Chondrocyte (in vitro differentiated cells): ENCODE measurements at regions not wholly inside any gene's neighbourhood (a gene's known extent, or its start where the extent isn't known, plus 50 kb on each side); places are given as distances from the start of the nearest gene placed in this dataset.

Experiments used
- DNase-seq: peaks from one replicate; pipeline ENCODE4 v3.0.0; 2021; ENCODE audit warnings: mixed read lengths, low spot score
- H3K27ac Mint-ChIP-seq: one replicate; pipeline ENCODE4 v1.8.0; 2021; ENCODE audit warnings: mild to moderate bottlenecking, moderate library complexity, mixed read lengths; ENCODE audit not compliant: unreplicated experiment
- H3K27me3 Mint-ChIP-seq: 2 replicates; pipeline ENCODE4 v1.8.0; 2021; ENCODE audit warnings: low read depth, mixed read lengths
- H3K36me3 Mint-ChIP-seq: 2 replicates; pipeline ENCODE4 v1.8.0; 2021; ENCODE audit warnings: low read depth, mixed read lengths
- H3K4me1 Mint-ChIP-seq: 2 replicates; pipeline ENCODE4 v1.8.0; 2021; ENCODE audit warnings: low read depth, mild to moderate bottlenecking, mixed read lengths
- H3K4me3 Mint-ChIP-seq: one replicate; pipeline ENCODE4 v1.8.0; 2021; ENCODE audit warnings: mild to moderate bottlenecking, moderate library complexity, mixed read lengths; ENCODE audit not compliant: unreplicated experiment
- H3K9me3 Mint-ChIP-seq: 2 replicates; pipeline ENCODE4 v1.8.0; 2021; ENCODE audit warnings: low read depth, mixed read lengths
- TF ChIP-seq, protein P1 (sequence below): fragments of 200-600 bp; sonication (generic); IDR thresholded peaks from 2 replicates; pipeline ENCODE4 v1.5.0; 2021; ENCODE audit warnings: antibody characterized with exemption, mild to moderate bottlenecking, moderate library complexity

DNA sequence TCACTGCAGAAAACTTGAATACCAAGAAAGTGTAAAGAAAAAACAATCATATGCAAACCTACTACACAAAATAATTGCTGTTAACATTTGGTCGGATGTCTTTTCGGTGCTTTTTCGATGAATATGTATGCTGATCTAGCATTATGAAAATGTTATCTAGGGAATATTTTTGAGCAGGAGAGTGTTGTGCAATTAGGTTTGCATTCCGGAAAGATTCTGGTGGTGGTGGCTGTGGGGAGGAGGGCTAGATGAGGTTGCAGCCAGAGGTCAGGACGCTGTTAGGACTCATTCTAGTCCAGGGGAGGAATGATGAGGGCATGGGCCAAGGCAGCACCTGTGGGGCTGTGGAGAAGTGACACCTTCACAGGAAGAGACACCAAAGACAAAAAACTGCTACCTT is 258.0 kb upstream of the ASIC2 start:
- Mint-ChIP-seq H3K9me3 (no peaks in the 10 kb centered on the region), H3K4me1 (no peaks in the 10 kb centered on the region), H3K4me3 (no peak overlapping the region), H3K27me3 (peaks cover 11% of the 10 kb centered on the region), H3K27ac (no peak overlapping the region), H3K36me3 (no peaks in the 10 kb centered on the region)
- TF ChIP-seq, protein P1, sequence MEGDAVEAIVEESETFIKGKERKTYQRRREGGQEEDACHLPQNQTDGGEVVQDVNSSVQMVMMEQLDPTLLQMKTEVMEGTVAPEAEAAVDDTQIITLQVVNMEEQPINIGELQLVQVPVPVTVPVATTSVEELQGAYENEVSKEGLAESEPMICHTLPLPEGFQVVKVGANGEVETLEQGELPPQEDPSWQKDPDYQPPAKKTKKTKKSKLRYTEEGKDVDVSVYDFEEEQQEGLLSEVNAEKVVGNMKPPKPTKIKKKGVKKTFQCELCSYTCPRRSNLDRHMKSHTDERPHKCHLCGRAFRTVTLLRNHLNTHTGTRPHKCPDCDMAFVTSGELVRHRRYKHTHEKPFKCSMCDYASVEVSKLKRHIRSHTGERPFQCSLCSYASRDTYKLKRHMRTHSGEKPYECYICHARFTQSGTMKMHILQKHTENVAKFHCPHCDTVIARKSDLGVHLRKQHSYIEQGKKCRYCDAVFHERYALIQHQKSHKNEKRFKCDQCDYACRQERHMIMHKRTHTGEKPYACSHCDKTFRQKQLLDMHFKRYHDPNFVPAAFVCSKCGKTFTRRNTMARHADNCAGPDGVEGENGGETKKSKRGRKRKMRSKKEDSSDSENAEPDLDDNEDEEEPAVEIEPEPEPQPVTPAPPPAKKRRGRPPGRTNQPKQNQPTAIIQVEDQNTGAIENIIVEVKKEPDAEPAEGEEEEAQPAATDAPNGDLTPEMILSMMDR = no peak
- DNase-seq = no peak

DNA sequence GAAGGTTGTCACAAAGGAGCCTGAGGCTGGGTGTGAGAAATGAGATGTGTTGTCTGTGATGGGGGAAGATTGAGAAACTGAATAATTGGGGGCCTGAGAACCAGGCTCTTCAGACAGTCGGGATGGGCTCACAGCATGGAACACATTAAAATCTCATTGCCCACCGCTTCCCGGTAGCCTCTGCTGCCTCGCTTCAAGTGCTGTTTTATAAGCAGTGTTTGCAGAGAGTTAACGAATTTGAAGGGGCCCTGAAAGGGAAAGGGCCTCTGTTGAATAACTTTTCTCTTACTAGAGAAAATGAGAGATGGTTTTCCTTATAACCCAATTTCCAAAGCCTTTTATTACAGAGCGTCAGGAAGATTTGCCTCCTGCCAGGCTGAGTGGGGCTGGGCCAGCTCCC is 258.8 kb upstream of the ASIC2 start:
- H3K9me3 Mint-ChIP-seq = no peaks in the 10 kb centered on the region

DNA sequence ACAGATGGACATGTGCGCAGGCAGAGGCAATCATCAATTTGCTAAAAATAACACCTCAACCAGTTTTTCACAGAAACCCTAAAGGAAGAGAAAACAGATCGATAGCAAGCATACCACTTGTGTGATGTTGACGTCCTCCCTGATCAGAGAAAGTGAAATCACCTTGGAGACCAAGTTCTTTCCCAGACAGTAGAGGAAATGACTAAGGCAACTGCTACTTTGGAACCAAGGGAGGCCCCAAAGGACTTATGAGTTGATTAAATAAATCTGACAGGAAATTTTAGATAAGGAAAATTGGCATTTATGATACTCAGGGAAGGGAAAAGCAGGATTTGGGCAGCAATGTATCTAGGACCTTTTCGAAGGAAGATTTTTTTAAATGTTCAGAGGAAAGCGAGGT is 267.1 kb upstream of the ASIC2 start:
- Mint-ChIP-seq H3K9me3 (peaks cover 13% of the 10 kb centered on the region), H3K4me1 (peaks cover 32% of the 10 kb centered on the region), H3K36me3 (no peaks in the 10 kb centered on the region), H3K27ac (peak overlapping the region; percentile 81), H3K27me3 (no peaks in the 10 kb centered on the region), H3K4me3 (peak overlapping the region; percentile 11)
- no peak for DNase-seq
- TF ChIP-seq, protein P1 = no peak

More for the DNA sequence above, 258.8 kb upstream of the ASIC2 start:
- Mint-ChIP-seq H3K27ac (no peak overlapping the region), H3K4me3 (no peak overlapping the region), H3K36me3 (no peaks in the 10 kb centered on the region), H3K4me1 (no peaks in the 10 kb centered on the region), H3K27me3 (peaks cover 11% of the 10 kb centered on the region)
- TF ChIP-seq, protein P1 = no peak
- DNase-seq = no peak

DNA sequence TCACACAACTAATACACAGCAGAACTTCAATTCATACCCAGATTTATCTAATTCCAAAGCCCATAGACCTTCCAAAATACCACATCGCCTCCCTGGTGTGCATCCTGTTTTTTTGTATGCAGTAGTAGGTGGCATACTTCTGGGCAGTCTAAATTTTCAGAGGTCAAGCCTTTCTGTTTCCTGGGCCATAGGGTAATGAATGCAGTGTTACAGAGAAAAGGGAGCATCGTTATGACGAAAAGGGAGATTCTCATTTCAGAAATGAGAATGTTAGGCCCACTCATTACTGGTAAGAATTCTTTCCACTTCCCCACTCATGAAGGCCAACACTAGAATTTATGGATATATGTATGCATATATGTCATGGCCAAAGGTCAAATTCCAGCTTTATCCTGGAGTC is 267.8 kb upstream of the ASIC2 start:
- Mint-ChIP-seq H3K4me3 (no peak overlapping the region), H3K27me3 (no peaks in the 10 kb centered on the region), H3K27ac (peak overlapping the region; percentile 81), H3K9me3 (peaks cover 13% of the 10 kb centered on the region), H3K36me3 (no peaks in the 10 kb centered on the region), H3K4me1 (peaks cover 32% of the 10 kb centered on the region)
- TF ChIP-seq, protein P1 = no peak
- no peak for DNase-seq

DNA sequence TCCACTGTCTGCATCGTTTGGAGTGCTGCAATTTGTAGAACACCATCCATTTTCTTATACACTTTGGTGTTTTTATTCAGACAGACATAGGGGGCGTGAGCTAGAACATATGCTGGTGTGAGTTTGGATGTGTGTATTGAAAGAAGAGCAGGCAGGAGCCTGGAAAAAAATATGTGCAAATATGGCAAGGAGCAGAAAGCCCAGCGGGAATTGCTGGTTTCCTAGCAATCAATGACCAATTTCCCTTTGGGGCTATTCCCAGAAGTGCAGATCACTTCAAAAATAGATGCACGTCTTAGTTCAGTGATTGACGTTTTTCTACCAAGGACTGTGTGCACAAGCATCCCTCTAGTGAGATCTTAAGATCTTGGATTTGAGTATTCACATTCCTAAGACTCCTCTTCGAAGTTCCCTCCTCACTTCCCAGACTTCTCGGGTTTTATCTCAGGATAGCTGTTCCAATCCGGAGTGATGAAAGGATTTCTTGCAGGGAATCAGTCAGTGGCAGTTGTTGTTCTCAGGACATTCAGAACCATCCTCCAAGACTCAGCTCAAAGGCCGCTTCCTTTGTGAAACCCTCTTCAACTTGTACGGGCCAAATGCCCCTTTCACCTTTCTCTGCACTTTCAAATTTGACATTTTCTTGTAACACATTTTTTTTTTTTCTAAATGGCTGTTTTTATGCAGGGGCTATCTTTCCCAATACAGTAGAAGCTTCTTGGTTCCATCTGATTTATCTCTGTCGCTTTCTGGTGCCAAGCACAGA is 268.7 kb upstream of the ASIC2 start:
- Mint-ChIP-seq H3K27me3 (no peaks in the 10 kb centered on the region), H3K9me3 (peaks cover 13% of the 10 kb centered on the region), H3K4me1 (peaks cover 32% of the 10 kb centered on the region), H3K4me3 (no peak overlapping the region), H3K27ac (no peak overlapping the region), H3K36me3 (no peaks in the 10 kb centered on the region)
- DNase-seq = no peak
- TF ChIP-seq, protein P1 = no peak
